Loucy (cell line): ENCODE measurements at regions not wholly inside any gene's neighbourhood (a gene's known extent, or its start where the extent isn't known, plus 50 kb on each side); places are given as distances from the start of the nearest gene placed in this dataset.

Experiments used
- EZH2phosphoT487 ChIP-seq: fragments of 200-600 bp; IDR thresholded peaks from 2 replicates; pipeline ENCODE4 v1.6.1; 2018; ENCODE audit warnings: antibody characterized with exemption, mild to moderate bottlenecking, moderate library complexity, borderline replicate concordance
- TF ChIP-seq, protein P1 (sequence below): fragments of 200-600 bp; sonication (generic); conservative IDR thresholded peaks from 2 replicates; pipeline ENCODE4 v1.5.1; 2014; ENCODE audit warnings: mild to moderate bottlenecking, antibody characterized with exemption, low read length

DNA sequence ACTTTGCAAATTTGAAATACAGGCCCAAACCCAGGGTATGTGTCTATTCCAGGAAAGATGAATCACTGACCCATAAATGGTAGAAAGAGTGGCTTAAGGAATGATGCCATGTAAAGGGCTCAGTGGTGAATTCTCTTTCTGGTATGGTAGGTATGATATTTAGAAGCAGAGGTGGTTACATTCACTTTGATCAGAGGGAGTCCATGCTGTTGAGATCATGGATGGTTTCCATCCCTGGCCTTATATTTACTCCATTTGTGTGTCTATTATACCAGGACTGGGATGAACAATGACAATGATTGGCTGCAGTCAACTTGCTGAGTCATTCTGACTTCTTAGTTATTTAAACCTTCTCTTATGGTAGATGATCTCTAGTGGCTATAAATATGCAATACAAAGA is 419.8 kb upstream of the LRRC4C start:
- TF ChIP-seq, protein P1, sequence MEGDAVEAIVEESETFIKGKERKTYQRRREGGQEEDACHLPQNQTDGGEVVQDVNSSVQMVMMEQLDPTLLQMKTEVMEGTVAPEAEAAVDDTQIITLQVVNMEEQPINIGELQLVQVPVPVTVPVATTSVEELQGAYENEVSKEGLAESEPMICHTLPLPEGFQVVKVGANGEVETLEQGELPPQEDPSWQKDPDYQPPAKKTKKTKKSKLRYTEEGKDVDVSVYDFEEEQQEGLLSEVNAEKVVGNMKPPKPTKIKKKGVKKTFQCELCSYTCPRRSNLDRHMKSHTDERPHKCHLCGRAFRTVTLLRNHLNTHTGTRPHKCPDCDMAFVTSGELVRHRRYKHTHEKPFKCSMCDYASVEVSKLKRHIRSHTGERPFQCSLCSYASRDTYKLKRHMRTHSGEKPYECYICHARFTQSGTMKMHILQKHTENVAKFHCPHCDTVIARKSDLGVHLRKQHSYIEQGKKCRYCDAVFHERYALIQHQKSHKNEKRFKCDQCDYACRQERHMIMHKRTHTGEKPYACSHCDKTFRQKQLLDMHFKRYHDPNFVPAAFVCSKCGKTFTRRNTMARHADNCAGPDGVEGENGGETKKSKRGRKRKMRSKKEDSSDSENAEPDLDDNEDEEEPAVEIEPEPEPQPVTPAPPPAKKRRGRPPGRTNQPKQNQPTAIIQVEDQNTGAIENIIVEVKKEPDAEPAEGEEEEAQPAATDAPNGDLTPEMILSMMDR = no peak
- no peak for TF ChIP-seq EZH2phosphoT487
